Astrocyte (in vitro differentiated cells and primary cell): ENCODE measurements at regions not wholly inside any gene's neighbourhood (a gene's known extent, or its start where the extent isn't known, plus 50 kb on each side); places are given as distances from the start of the nearest gene placed in this dataset.

Source experiments
- DNase-seq: peaks from one replicate; pipeline ENCODE4 v3.0.0-alpha.2; 2010; ENCODE audit warnings: low read depth
- FAIRE-seq: peaks from 2 replicates; lab custom pipeline; 2011; peaks lifted over from hg19 to GRCh38; lab: Jason Lieb, UNC
- H2AFZ ChIP-seq: 2 replicates; pipeline ENCODE4 v1.6.0; 2012; ENCODE audit warnings: low read depth, low read length, inconsistent platforms
- H3K27ac ChIP-seq: 2 replicates; pipeline ENCODE4 v1.5.1; 2011; ENCODE audit warnings: low read depth, low read length, inconsistent platforms
- H3K27me3 ChIP-seq: 2 replicates; pipeline ENCODE4 v1.6.0; 2011; ENCODE audit warnings: low read length, inconsistent platforms; ENCODE audit not compliant: insufficient read depth
- H3K36me3 ChIP-seq: 2 replicates; pipeline ENCODE4 v1.5.1; 2011; ENCODE audit warnings: low read length, inconsistent platforms; ENCODE audit not compliant: insufficient read depth
- H3K4me1 ChIP-seq: 2 replicates; pipeline ENCODE4 v1.5.1; 2011; ENCODE audit warnings: low read length, inconsistent platforms; ENCODE audit not compliant: insufficient read depth
- H3K4me2 ChIP-seq: 2 replicates; pipeline ENCODE4 v1.6.0; 2012; ENCODE audit warnings: low read length, inconsistent platforms
- H3K4me3 ChIP-seq: 2 replicates; pipeline ENCODE4 v1.5.1; 2011; ENCODE audit warnings: low read depth, mild to moderate bottlenecking, low read length, inconsistent platforms; ENCODE audit not compliant: insufficient read depth
- H3K79me2 ChIP-seq: 2 replicates; pipeline ENCODE4 v1.6.0; 2012; ENCODE audit warnings: mild to moderate bottlenecking, low read length, inconsistent platforms; ENCODE audit not compliant: insufficient read depth
- H3K9ac ChIP-seq: 2 replicates; pipeline ENCODE4 v1.6.0; 2012; ENCODE audit warnings: mild to moderate bottlenecking, low read length, inconsistent platforms
- H3K9me3 ChIP-seq: 2 replicates; pipeline ENCODE4 v1.5.1; 2012; ENCODE audit warnings: low read depth, mild to moderate bottlenecking, low read length, inconsistent platforms; ENCODE audit not compliant: insufficient read depth
- H4K20me1 ChIP-seq: 2 replicates; pipeline ENCODE4 v1.6.0; 2012; ENCODE audit warnings: low read length, inconsistent platforms; ENCODE audit not compliant: insufficient read depth
- H3K27ac Mint-ChIP-seq: one replicate; pipeline ENCODE4 v1.8.0; 2021; ENCODE audit warnings: mild to moderate bottlenecking, mixed read lengths; ENCODE audit not compliant: unreplicated experiment
- H3K27me3 Mint-ChIP-seq: one replicate; pipeline ENCODE4 v1.8.0; 2021; ENCODE audit warnings: low read depth, mixed read lengths; ENCODE audit not compliant: unreplicated experiment
- H3K36me3 Mint-ChIP-seq: one replicate; pipeline ENCODE4 v1.8.0; 2021; ENCODE audit warnings: low read depth, mixed read lengths; ENCODE audit not compliant: unreplicated experiment
- H3K4me1 Mint-ChIP-seq: one replicate; pipeline ENCODE4 v1.8.0; 2021; ENCODE audit warnings: low read depth, mixed read lengths; ENCODE audit not compliant: unreplicated experiment
- H3K4me3 Mint-ChIP-seq: one replicate; pipeline ENCODE4 v1.8.0; 2021; ENCODE audit warnings: mild to moderate bottlenecking, moderate library complexity, mixed read lengths; ENCODE audit not compliant: unreplicated experiment
- H3K9me3 Mint-ChIP-seq: one replicate; pipeline ENCODE4 v1.8.0; 2021; ENCODE audit warnings: mild to moderate bottlenecking, mixed read lengths; ENCODE audit not compliant: unreplicated experiment
- CTCF ChIP-seq: IDR thresholded peaks from 2 replicates; pipeline ENCODE4 v1.5.1; 2011; ENCODE audit warnings: low read depth, mild to moderate bottlenecking, inconsistent platforms, low read length, moderate library complexity; ENCODE audit not compliant: insufficient read depth
- EZH2 ChIP-seq: IDR thresholded peaks from 2 replicates; pipeline ENCODE4 v1.6.1; 2012; ENCODE audit warnings: mild to moderate bottlenecking, low read length, inconsistent platforms; ENCODE audit not compliant: insufficient read depth

- no peaks in the 10 kb centered on the region for H3K9me3 ChIP-seq
- no peak overlapping the region for H3K4me3 ChIP-seq
- H4K20me1 ChIP-seq: no peaks in the 10 kb centered on the region
- no peaks in the 10 kb centered on the region for H3K4me1 ChIP-seq
- DNase-seq (no peak), FAIRE-seq (no peak)
- H3K36me3 ChIP-seq: no peaks in the 10 kb centered on the region
- H3K4me1 Mint-ChIP-seq: no peaks in the 10 kb centered on the region
- H3K27ac Mint-ChIP-seq: no peak overlapping the region
- no peak overlapping the region for H3K4me2 ChIP-seq
- no peaks in the 10 kb centered on the region for H3K27me3 Mint-ChIP-seq
- H2AFZ ChIP-seq: no peak overlapping the region
- H3K27ac ChIP-seq: no peak overlapping the region
- no peaks in the 10 kb centered on the region for H3K36me3 Mint-ChIP-seq
- no peak overlapping the region for H3K9ac ChIP-seq
- no peaks in the 10 kb centered on the region for H3K79me2 ChIP-seq
- no peak overlapping the region for H3K4me3 Mint-ChIP-seq
- H3K27me3 ChIP-seq: no peaks in the 10 kb centered on the region
- TF ChIP-seq EZH2 (no peak), CTCF (no peak)
- no peaks in the 10 kb centered on the region for H3K9me3 Mint-ChIP-seq
Observed at GRCh38 chr11:90732486-90732885, 509.6 kb upstream of the CHORDC1 start.

GRCh38 chr11:90723475-90723874 is 500.6 kb upstream of the CHORDC1 start:
- no peaks in the 10 kb centered on the region for H3K27me3 Mint-ChIP-seq

More at GRCh38 chr11:90723475-90723874, 500.6 kb upstream of the CHORDC1 start:
- no peak overlapping the region for H3K9ac ChIP-seq
- DNase-seq (no peak), FAIRE-seq (no peak)
- H3K27me3 ChIP-seq: no peaks in the 10 kb centered on the region
- H3K79me2 ChIP-seq: no peaks in the 10 kb centered on the region
- Mint-ChIP-seq H3K27ac (no peak overlapping the region), H3K36me3 (no peaks in the 10 kb centered on the region), H3K4me3 (no peak overlapping the region), H3K4me1 (no peaks in the 10 kb centered on the region), H3K9me3 (no peaks in the 10 kb centered on the region)
- no peak overlapping the region for H3K4me2 ChIP-seq
- H3K36me3 ChIP-seq: no peaks in the 10 kb centered on the region
- H3K4me1 ChIP-seq: no peaks in the 10 kb centered on the region
- H2AFZ ChIP-seq: no peak overlapping the region
- no peak overlapping the region for H3K27ac ChIP-seq
- no peaks in the 10 kb centered on the region for H3K9me3 ChIP-seq
- TF ChIP-seq CTCF (no peak), EZH2 (no peak)
- H3K4me3 ChIP-seq: no peak overlapping the region
- H4K20me1 ChIP-seq: no peaks in the 10 kb centered on the region
